DMS 273 (cell line): ENCODE measurements at regions not wholly inside any gene's neighbourhood (a gene's known extent, or its start where the extent isn't known, plus 50 kb on each side); places are given as distances from the start of the nearest gene placed in this dataset.
"Not testable (repeated sequence)": the region's sequence is repeated elsewhere in the genome, so short reads cannot be mapped to it uniquely, and the experiment has no call there.

Experiments
- DNase-seq: peaks from one replicate; lab custom pipeline; 2025; ENCODE audit not compliant: unreplicated experiment; lab: John Stamatoyannopoulos, UW

DNA sequence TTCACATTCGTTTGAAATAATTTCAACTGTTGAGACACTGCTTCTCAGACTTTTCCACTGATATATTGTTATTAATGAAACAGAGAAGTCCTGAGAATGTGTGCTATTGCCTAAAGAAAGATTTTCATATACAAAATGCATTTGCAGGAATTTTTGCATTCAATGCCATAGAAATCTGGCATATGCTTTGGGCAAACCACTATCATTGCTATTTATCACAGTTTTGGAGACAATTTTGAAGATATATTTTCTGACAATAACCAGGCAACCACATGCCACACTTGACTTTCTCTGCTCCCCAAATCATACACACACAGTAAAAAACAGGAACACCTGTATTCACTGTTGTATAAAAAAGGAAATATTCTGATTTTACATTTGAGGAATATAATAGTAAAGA lies 1303.7 kb upstream of the IGFBP7 start:
- DNase-seq = no peak

DNA sequence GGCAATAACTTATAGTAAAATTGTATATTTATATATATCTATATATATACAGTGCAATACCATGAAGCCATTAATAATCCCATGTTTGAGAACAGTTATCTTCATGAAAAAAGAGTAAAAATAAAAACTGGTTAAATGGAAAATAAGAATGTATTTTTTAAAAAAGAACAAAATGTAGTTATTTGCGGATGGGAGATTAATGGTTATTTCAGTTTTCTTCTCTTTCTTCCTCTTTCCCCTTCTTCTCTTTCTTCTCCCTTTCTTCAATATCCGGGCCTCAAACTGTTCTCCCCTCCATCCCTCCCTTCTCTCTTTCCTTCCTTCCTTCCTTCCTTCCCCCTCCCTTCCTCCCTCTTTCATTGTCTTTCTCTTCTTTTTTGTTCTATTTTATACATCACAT lies 1301.7 kb upstream of the IGFBP7 start:
- DNase-seq = no peak

DNA sequence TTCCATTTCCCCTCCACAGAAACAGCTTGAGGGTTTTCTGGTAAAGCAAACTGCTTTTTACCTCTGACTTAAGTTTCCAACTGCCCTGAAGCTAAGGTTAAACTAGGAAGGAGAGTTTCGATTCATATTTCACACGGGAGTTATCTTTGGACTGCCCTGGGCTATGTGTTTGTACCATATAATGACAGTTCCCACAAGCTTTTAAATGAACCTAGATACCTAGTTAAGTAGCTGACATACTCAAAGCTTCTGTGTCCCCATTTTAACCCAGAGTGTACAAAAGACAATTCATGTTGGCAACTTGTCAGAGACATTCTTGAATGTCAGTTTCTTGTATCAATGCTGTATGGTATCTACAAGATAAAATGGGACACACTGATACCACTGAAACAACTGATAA lies 1296.6 kb upstream of the IGFBP7 start:
- DNase-seq = no peak

DNA sequence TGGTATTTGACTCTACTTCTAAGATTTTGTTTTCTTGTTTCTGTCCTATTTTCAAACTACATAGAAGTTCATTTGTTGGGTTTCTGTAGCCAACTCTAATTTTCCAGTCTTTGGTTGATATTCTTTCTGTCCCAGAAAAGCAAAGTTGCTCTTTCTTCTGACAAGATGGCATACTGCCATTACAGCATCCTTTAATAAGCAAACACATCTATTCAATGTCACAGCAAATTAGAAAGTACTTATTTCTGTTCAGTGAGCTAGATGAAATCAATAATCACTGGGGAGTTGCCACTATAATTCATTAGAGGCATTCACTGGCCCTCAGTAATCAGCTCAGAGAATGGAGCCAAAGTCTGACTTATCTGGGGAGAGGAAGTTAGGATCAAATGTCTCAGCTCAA lies 1258.0 kb upstream of the IGFBP7 start:
- DNase-seq = no peak

DNA sequence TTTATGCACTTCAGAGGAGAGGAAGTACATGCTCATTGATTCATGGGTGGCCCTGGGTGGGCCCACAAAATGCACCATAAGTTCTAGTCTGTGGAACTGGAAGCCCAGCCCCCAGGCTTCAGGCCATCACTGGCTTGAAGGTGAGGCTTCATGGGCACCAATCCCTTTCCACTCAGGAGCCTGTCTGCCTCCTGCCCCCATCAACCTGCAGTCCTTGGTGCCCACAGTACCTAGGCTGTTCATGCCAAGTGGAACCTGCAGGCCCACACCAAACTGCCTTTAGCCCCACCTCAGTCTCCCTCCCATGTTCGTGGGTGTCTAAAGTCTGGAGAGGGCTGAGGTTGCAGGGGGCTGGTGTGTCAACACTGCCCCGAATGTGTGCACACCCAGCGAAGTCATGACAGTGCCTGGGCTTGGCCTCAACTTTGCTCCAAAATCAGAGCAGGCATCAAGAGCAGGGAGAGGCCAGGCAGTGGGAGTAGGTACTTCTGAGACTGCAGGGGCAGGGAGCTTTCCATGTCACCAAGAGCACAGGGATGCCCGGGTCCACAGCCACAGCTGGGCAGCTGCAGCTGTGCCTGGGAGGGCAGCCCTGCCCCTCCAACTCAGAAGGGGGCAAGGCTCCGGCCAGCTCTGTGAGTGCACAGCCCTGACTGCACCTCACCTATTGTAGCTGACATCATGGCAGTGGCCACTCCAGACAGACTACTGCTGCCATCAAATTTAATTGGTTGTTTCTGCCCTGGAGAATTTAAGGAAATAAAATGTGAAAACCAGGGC lies 1250.4 kb upstream of the IGFBP7 start:
- DNase-seq = no peak

DNA sequence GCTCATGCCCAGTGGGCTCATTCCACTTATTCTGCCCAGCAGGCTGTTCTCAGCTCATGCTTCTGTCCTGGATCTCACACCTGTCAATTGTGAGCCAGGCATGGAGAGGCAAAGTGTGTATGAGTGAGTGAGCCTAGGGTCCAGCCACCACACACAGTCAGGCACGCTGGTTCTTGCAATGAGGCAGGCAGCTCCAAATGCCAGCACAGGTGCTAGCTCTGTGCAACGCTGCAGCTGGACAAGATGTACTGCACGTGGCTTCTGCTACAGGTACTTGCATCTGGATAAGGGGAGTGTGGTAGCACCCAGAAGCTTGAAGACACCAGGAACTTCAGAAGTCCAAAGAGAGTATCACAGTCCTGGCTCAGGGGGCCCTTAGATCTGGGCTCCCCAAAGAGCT lies 1249.4 kb upstream of the IGFBP7 start:
- DNase-seq = no peak

DNA sequence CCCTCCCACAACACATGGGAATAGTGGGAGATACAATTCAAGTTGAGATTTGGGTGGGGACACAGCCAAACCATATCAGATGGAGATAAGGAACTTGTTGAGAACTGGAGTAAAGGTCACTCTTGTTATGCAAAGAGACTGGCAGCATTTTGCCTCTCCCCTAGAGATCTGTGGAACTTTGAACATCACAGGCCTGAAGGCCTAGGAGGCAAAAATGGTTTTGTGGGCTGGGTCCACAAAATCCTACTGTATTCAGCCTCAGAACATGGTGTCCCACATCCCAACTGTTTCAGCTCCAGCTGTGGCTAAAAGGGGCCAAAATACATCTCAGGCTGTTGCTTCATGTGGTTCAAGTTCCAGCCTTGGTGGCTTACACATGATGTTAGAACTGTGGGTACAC lies 1247.8 kb upstream of the IGFBP7 start:
- no peak for DNase-seq

DNA sequence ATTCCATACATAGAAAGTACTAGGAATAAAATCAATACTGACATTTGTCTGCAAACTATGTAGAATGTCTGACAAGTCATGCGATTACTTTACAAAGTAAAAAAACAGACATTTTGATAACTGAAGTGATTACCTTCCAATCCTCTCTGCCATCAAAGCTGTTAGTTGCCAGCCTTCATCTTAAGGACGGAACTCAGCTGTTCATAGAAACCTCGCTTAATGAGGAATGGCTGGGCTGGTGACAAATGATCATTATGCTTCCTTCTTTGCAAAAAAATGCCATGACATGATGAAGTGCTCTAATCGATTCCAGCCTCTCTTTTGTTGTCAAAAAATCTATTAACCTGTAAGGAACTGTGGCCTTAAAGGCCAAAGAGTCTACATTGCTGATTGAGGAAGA lies 1214.9 kb upstream of the IGFBP7 start:
- no peak for DNase-seq

DNA sequence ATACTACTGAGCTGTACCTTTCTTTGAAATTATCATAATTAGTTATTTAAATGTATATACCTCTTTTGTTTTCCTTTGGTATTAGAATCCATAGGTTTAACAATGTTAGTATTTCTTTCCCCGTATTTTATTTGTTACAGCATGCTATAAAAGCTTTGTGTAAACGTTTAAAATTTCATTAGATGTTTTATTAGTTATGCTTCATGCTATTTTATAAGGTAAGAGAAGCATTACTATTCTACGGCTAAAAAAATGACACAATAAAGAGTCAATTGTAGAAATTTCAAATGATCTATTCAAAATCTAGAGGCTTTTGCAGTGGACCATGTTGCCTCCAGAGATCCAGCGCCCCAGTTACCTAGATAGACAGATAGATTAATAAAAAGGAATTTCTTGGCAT lies 1203.3 kb upstream of the IGFBP7 start:
- no peak for DNase-seq

DNA sequence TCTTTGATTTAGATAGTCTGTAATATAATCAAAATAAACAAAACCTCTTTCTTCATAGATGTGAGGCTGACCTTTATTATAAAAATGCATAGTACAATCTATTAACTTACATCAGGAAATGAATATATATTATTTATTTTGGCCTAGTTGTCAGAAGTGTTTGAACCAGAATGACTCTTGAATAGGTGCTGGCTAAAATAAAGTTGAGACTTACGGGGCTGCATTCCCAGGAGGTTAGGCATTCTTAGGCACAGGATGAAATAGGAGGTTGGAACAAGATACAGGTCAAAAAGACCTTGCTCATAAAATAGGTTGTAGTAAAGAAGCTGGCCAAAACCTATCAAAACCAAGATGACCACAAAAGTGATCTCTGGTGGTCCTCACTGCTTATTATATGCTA lies 1193.3 kb upstream of the IGFBP7 start:
- DNase-seq = no peak

DNA sequence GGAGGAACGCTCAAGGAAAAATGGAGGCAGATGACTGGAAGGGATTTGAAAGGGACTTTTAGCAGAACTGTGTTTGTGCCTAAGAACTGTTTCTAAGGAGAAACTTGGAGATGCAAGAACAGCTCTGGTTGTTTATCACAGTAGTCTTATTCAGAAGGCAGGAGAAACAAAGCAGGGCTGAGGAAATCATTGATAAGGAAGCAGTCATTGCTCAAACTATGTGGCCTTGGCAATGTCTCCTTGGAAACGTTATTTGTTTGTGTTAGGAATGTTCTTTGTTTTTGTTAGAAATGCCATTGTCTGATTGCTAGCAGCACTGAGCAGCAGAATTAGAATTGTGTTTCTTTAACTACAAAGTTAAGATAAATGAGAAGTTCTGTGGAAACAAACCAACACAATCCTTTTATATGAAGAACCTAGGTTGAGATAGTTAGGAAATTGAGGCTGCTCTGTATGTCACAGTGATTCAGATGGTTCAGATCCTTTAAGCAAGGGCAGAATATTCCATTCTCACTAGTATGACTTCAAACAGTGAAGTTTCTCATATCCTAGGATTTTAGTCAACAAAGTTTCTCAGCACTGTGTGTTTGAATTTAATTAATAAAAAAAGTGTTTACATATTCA lies 1191.3 kb upstream of the IGFBP7 start:
- no peak for DNase-seq

DNA sequence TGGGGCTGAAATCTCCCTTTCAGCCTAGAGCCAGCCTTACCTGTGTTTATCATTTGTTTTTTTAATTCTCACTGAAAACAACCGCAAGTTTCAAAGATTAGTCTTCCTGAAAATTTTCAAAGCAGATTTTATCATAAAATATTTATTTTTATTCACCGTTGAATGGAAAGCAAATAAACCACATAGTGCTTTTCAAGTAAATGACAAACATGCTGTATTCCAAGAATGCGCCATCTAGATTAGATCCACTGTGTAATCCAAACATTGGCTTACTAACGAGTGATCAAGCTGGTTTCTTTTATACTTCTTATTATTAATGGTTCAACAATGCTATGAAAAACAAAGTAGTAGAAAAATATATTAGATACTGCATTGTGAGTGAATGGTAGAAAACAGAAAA lies 1176.2 kb upstream of the IGFBP7 start:
- DNase-seq = no peak

DNA sequence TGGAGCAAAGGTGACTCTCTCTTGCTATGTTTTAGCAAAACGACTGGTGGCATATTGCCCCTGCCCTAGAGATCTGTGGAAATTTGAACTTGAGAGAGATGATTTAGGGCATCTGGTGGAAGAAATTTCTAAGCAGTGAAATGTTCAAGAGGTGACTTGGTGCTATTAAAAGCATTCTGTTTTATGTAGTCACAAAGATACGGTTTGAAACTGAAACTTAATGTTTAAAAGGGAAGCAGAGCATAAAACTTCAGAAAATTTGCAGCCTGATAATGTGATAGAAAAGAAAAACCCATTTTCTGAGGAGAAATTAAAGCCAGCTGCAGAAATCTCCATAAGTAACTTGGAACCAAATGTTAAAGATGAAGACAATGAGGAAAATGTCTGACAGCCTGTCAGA lies 1170.7 kb upstream of the IGFBP7 start:
- not testable (repeated sequence) for DNase-seq

DNA sequence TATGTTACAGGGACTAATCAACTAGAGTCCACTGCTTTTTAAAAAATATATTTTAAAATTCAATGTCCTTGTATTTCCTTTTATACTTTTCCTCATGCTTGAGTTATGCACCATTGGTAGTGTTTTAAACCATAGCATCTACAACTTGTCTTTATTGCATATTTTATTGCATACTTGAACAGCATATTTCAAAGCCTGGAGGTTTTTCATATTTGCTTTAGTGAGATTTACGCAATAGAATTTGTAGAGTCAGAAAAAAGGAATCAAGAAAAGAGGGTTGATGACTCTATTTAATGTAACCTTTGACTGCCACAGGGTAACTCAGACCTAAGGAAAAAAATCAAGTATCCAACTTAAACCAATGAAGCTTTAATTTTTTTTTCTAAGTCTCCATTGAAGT lies 1165.7 kb upstream of the IGFBP7 start:
- no peak for DNase-seq

DNA sequence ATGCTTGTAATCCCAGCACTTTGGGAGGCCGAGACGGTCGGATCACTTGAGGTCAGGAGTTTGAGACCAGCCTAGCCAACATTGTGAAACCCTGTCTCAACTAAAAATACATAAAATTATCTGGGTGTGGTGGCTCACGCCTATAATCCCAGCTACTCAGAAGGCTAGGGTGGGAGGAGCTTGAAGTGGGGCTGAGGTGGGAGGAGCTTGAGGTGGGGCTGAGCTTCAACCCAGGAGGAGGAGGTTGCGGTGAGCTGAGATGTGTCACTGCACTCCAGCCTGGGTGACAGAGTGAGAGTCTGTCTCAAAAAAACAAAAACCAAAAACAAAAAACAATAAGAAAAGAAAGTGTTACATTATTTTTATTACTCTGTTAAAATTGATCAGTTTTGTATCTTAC lies 1164.4 kb upstream of the IGFBP7 start:
- DNase-seq = no peak

DNA sequence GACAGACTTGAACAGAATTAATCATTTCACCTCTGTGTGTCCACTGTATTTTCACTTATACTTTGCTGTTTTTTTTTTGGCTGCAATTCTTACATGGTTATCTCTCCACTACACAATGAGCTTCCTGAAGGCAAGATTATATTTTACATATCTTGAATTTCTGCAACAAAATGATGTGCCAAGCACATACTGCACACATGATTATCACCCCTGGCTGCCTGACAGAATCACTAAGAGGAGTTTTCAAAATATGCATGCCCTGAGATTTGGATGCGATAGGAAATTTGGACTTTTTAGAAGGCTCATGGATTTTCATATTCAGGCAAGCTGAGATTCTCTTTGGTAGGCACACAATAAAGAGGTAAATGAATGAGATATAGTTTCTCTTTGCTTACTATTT lies 1162.1 kb upstream of the IGFBP7 start:
- no peak for DNase-seq

DNA sequence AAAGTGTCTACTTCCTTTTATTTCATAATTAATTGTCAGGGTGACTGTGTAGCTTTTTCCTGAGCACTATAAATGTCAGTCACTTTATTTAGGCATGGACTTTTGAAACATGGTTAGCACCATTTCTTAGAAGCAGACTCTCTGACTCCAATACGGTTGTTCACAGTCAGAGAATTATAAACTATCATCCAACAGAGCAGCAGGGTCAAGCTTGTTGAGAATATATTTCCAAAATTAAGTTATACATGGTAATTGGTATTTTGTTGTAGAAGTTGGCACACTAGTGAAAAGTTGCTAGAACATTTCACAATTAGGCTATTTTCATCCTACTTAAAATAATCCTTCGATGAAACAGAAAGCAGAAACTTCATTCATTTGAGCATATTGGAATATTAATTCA lies 1155.5 kb upstream of the IGFBP7 start:
- DNase-seq = no peak

DNA sequence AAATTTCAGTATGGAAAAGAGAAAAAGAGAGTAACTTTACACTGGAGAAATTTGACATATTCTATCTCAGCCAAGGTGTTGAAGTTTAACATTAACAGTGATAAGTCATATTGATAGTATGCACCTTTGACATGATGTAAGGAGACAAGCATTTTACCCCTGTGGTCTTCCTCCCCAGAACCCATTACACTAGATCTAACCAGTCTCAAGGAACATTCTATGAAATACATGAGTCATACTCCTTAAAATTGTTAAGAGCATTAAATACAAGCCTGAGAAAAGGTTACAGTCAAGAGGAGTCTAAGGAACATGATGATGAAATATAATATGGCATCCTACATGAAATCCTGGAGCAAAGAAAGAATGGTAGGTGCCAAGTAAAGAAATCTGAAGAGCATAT lies 1151.3 kb upstream of the IGFBP7 start:
- DNase-seq = no peak

DNA sequence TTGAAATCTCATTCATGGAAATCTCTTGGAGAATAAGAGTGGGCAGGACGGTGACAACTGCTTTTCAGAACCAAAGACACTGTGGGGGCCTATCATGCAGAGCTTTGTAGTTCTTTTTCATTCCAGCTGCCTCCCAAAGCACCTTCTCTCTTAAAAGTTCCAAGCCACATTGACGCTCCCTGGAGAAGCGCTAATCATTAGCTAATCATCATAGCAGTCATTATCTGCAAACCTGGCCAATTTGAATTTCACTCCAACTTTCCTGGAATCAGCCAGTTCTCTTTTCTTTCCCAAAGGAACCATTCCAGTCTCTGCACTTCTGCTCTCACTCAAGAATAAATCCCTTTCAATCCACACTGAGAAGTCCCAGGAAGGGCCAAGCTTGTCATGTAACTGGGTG lies 1144.1 kb upstream of the IGFBP7 start:
- DNase-seq = no peak

DNA sequence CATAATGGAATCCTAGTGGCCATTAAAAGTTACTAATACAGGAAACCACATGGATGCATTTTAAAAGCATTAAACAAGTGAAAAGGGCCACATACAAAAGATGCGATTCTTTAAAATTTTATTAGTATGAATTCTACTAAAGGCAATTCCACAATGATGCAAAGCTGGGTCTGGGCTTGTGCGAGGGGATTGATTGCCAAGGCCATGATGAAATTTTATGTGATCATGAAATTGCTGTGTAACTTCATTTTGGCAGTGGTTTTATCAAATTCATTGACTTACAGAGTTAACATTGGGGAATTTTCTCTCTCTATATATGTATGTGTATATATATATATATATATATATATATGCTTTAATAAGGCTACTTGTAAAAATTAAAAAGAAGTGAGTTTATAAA lies 1142.5 kb upstream of the IGFBP7 start:
- DNase-seq = no peak

DNA sequence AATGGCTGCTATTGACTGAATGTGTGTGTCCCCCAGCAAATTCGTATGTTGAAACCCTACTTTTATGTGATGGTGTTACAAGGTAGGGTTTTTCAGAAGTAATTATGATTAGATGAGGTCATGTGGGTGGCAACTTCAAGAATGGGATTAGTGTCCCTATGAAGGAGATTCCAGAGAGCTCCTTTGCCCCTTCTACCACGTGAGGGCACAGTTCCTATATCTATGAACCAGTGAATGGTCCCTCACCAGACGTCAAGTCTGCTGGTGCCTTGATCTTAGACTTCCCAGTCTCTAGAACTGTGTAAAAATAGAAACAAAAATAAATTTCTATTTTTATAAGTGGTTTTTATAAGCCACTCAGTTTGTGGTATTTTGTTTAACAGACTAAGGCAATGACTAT lies 1137.6 kb upstream of the IGFBP7 start:
- DNase-seq = peak; percentile 1

DNA sequence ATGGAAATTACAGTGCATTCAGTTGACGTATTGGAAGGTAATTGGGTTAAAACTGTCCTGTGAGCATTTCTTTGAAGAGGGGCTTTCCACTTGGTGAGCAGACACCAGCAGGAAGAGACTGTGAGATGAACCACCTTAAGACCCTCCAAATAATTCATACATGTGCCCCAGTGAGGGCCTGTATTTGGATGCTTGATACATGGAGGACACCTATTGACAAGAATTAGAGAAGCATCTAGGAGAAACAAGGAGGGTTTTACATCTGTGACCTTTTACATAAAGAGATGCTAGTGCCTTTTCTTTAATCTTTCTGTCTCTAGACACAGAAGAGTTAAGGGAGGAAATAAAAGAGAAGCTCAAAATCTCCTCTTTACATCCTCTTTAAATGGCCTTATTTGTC lies 1115.3 kb upstream of the IGFBP7 start:
- DNase-seq = peak; percentile 8

DNA sequence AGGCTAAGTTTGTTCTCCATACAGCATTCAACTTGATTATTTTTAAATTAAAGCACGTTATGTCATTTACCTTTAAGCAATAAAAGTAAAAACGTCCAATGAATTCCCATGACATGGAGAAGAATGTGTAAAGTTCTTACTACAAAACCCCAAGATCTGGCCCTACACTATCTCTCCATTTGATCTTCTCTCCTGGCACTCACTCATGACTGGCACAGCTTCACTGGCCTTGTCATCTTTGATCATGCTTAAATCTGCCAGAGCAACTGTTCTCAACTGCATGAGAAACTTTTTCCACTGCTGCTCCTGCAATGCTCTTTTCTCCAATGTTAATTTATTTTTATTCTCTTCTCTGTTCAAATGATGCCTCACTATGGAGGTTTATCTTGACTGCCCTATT lies 1109.0 kb upstream of the IGFBP7 start:
- no peak for DNase-seq
